Spleen (tissue), 11 donors: ENCODE measurements at regions not wholly inside any gene's neighbourhood (a gene's known extent, or its start where the extent isn't known, plus 50 kb on each side); places are given as distances from the start of the nearest gene placed in this dataset.

ENCODE experiments used
- DNase-seq: peaks from one replicate; pipeline ENCODE4 v3.0.0-alpha.2; 2020
- H3K27ac ChIP-seq, 8 donors: fragments of 200-600 bp; sonication (generic) in 7 of 8; 1 replicate in 4 of 8; 2 replicates in 4 of 8; pipeline versions ENCODE4 v1.5.0 to v1.8.0; 2016 to 2021; ENCODE audit warnings: inconsistent platforms in 4 of 8, mild to moderate bottlenecking in 4 of 8, moderate library complexity in 1 of 8
- H3K27me3 ChIP-seq, 7 donors: fragments of 200-600 bp; sonication (generic) in 6 of 7; replicated peaks in 1 of 7; 1 replicate in 4 of 7; 2 replicates in 3 of 7; pipeline versions ENCODE4 v1.5.0 to v1.8.0; 2016 to 2021; ENCODE audit warnings: inconsistent platforms in 3 of 7, mild to moderate bottlenecking in 1 of 7
- H3K36me3 ChIP-seq, 6 donors: fragments of 200-600 bp; sonication (generic) in 5 of 6; 1 replicate in 4 of 6; 2 replicates in 2 of 6; pipeline versions ENCODE4 v1.5.0 to v1.8.0; 2016 to 2021; ENCODE audit warnings: inconsistent platforms in 2 of 6
- H3K4me1 ChIP-seq, 6 donors: fragments of 200-600 bp; sonication (generic) in 5 of 6; 1 replicate in 3 of 6; 2 replicates in 3 of 6; pipeline versions ENCODE4 v1.5.0 to v1.8.0; 2016 to 2021; ENCODE audit warnings: inconsistent platforms in 3 of 6
- H3K4me3 ChIP-seq, 8 donors: fragments of 200-600 bp; sonication (generic) in 7 of 8; 1 replicate in 4 of 8; 2 replicates in 4 of 8; pipeline versions ENCODE4 v1.5.0 to v1.8.0; 2016 to 2021; ENCODE audit warnings: inconsistent platforms in 4 of 8, mild to moderate bottlenecking in 4 of 8, moderate library complexity in 2 of 8
- H3K9me3 ChIP-seq, 8 donors: fragments of 200-600 bp; sonication (generic) in 7 of 8; 1 replicate in 4 of 8; 2 replicates in 4 of 8; pipeline versions ENCODE4 v1.5.0 to v1.8.0; 2016 to 2021; ENCODE audit warnings: inconsistent platforms in 4 of 8
- POLR2A ChIP-seq, 3 donors: fragments of 450-650 bp; IDR thresholded peaks; one replicate each; pipeline ENCODE4 v1.5.1; 2017; ENCODE audit warnings: antibody characterized with exemption in 3 of 3, mild to moderate bottlenecking in 1 of 3
- POLR2AphosphoS5 ChIP-seq, 3 donors: sonication (generic); formaldehyde crosslinking; IDR thresholded peaks; one replicate each; pipeline ENCODE4 v1.5.1; 2017; ENCODE audit warnings: antibody characterized with exemption in 3 of 3
- WGBS, 5 donors: extraction: QIAGEN DNeasy Blood & Tissue Kit in 3 of 5; methylation state at CpG; one replicate each; pipeline versions ENCODE4 v1.1.5 to v1.1.7; 2013 to 2018; 5-methylcytosine and 5-hydroxymethylcytosine counted together
- intact Hi-C: fragments of 100-400 bp; cut with DNase I; formaldehyde crosslinking; loops from one replicate; pipeline ENCODE4 v1.15.0; 2023; ENCODE audit warnings: low total_unique reads
- TF ChIP-seq, protein P1 (sequence below), 11 experiments: fragments of 200-600 bp in 7 of 11; fragments of 450-650 bp in 4 of 11; sonication (generic) in 4 of 11; IDR thresholded peaks in 8 of 11; conservative IDR thresholded peaks in 3 of 11; 1 replicate in 7 of 11; 2 replicates in 4 of 11; pipeline versions ENCODE4 v1.4.0 to v1.8.0; 2016 to 2021; ENCODE audit warnings: antibody characterized with exemption in 11 of 11, inconsistent platforms in 4 of 11, mild to moderate bottlenecking in 1 of 11
- donor health status: healthy with polysubstance abuse.
- donor health status: DM: no; HTN: no; CAD: no; lungs with moderate emphysema.
- donor health status: DM: no; HTN: no; CAD: no.
- donor health status: Bipolar disorder and iron deficiency.
- donor health status: healthy.
- donor health status: DM: no; HTN: no; CAD: no.
- donor health status: DM: yes; HTN: yes; CAD: no.

DNA sequence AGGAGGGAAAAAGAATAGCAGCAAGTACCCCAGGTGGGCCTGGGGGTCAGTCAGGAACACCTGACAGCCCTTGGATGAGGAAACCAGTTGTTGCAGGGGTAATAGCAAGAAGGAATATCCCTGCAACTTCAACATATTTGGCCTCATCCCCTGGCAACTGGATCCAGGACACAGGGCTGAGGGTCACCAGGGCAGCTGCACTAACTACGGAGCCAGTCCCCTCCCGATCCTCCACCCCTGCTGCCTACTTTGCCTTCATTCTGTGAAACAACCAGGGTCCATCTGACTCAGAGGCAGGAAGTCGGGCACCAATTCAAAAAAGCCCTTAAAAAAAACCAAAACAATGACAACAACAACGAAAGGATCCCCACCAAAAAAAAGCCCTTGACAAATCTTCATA, 52.9 kb downstream of the FRMPD3 start:
- no peak overlapping the region for H3K27ac ChIP-seq
- H3K9me3 ChIP-seq, result no peaks in the 10 kb centered on the region
- no peak for DNase-seq
- TF ChIP-seq, protein P1, sequence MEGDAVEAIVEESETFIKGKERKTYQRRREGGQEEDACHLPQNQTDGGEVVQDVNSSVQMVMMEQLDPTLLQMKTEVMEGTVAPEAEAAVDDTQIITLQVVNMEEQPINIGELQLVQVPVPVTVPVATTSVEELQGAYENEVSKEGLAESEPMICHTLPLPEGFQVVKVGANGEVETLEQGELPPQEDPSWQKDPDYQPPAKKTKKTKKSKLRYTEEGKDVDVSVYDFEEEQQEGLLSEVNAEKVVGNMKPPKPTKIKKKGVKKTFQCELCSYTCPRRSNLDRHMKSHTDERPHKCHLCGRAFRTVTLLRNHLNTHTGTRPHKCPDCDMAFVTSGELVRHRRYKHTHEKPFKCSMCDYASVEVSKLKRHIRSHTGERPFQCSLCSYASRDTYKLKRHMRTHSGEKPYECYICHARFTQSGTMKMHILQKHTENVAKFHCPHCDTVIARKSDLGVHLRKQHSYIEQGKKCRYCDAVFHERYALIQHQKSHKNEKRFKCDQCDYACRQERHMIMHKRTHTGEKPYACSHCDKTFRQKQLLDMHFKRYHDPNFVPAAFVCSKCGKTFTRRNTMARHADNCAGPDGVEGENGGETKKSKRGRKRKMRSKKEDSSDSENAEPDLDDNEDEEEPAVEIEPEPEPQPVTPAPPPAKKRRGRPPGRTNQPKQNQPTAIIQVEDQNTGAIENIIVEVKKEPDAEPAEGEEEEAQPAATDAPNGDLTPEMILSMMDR (IDR thresholded peaks at IDR 0.05 in 8 of 11, conservative IDR thresholded peaks at IDR 0.05 in 3 of 11), result no peak
- peaks cover 0 to 32% (median 20%) of the 10 kb centered on the region in 7 donors for H3K27me3 ChIP-seq
- no peaks in the 10 kb centered on the region for H3K36me3 ChIP-seq
- H3K4me3 ChIP-seq, result no peak overlapping the region
- intact Hi-C loops, result no loop called here
- H3K4me1 ChIP-seq, result no peaks in the 10 kb centered on the region
- 53 to 58% (median 54%) methylated on average over 4 of the region's 4 CpGs for WGBS, 5 donors

DNA sequence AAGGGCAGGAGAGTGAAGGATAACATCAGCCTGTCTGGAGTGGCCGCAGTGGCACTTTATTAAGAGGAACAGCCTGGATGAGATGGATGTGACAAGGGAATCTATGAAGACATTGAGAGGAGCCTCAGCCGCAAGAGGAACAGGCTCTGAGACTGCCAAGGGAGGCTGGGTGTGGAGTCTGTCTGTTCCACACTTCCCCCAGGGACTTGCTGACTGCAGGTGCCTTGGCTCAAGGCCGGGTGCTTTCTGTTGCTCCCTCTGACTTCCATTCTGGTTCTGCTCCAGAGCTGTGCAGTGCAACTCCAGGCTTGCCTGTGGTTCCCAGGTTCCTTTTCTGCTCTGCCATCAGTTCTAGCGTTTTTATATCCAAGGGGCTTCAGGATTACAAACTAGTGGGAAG, 54.6 kb downstream of the FRMPD3 start:
- Histone ChIP-seq H3K4me3 (no peak overlapping the region), H3K9me3 (peaks cover 0 to 10% (median 0%) of the 10 kb centered on the region in 8 donors), H3K4me1 (no peaks in the 10 kb centered on the region), H3K36me3 (no peaks in the 10 kb centered on the region), H3K27ac (no peak overlapping the region), H3K27me3 (peaks cover 0 to 48% (median 22%) of the 10 kb centered on the region in 7 donors)
- WGBS, 5 donors, result 54 to 82% (median 71%) methylated on average over 3 to 4 of the region's 4 CpGs
- TF ChIP-seq, protein P1 (IDR thresholded peaks at IDR 0.05 in 8 of 11, conservative IDR thresholded peaks at IDR 0.05 in 3 of 11), result no peak
- no peak for TF ChIP-seq POLR2A (IDR thresholded peaks at IDR 0.05)
- TF ChIP-seq POLR2AphosphoS5 (IDR thresholded peaks at IDR 0.05), result no peak
- DNase-seq, result no peak
- intact Hi-C loops, result no loop called here

- WGBS, 5 donors, result 69 to 88% (median 82%) methylated on average over 2 of the region's 2 CpGs
- peaks cover 0 to 13% (median 0%) of the 10 kb centered on the region in 8 donors for H3K9me3 ChIP-seq
- no peak overlapping the region for H3K27ac ChIP-seq
- peaks cover 0 to 54% (median 22%) of the 10 kb centered on the region in 7 donors for H3K27me3 ChIP-seq
- no peak overlapping the region for H3K4me3 ChIP-seq
- DNase-seq, result no peak
- H3K4me1 ChIP-seq, result no peaks in the 10 kb centered on the region
- intact Hi-C loops, result no loop called here
- TF ChIP-seq, protein P1 (IDR thresholded peaks at IDR 0.05 in 8 of 11, conservative IDR thresholded peaks at IDR 0.05 in 3 of 11), result no peak
- TF ChIP-seq POLR2A (IDR thresholded peaks at IDR 0.05) (no peak), POLR2AphosphoS5 (IDR thresholded peaks at IDR 0.05) (no peak)
- no peaks in the 10 kb centered on the region for H3K36me3 ChIP-seq
These were observed 55.8 kb downstream of the FRMPD3 start for GRCh38 chrX:107505223-107505622.

- Histone ChIP-seq H3K36me3 (no peaks in the 10 kb centered on the region), H3K4me3 (no peak overlapping the region), H3K27ac (no peak overlapping the region), H3K4me1 (no peaks in the 10 kb centered on the region), H3K9me3 (peaks cover 0 to 13% (median 0%) of the 10 kb centered on the region in 8 donors), H3K27me3 (peaks cover 0 to 54% (median 22%) of the 10 kb centered on the region in 7 donors)
- TF ChIP-seq POLR2AphosphoS5 (IDR thresholded peaks at IDR 0.05) (no peak), POLR2A (IDR thresholded peaks at IDR 0.05) (no peak)
- WGBS, 5 donors, result 0 to 52% (median 19%) methylated on average over 14 to 29 of the region's 29 CpGs; no CpG with 5 or more reads in 1 of the 5 donors
- intact Hi-C loops, result no loop called here
- DNase-seq, result no peak
These were observed 57.2 kb downstream of the FRMPD3 start for GRCh38 chrX:107506596-107507031.
